DMS 273 treated with DMSO at 0.1 percent for 48 hours (cell line): ENCODE measurements at regions not wholly inside any gene's neighbourhood (a gene's known extent, or its start where the extent isn't known, plus 50 kb on each side); places are given as distances from the start of the nearest gene placed in this dataset.

ENCODE experiments used
- DNase-seq: peaks from one replicate; lab custom pipeline; 2025; lab: John Stamatoyannopoulos, UW

DNA sequence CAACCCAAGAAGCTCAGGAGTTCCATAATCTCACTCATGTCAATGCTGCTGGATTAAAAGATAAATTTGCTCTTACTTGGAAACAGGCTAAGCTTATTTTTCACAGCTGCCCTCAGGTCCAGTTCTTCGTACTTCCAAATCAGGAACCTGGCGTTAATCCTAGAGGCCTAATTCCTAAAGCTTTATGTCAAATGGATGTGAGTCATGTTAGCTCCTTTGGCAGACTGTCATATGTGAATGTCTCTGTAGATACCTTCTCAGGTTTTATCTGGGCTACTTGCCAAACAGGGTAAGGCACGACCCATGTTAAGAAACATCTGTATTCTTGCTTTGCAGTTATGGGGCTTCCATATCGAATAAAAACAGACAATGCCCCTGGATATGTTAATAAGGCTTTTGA, 504.6 kb downstream of the ALG10 start:
- DNase-seq = peak; percentile 34

DNA sequence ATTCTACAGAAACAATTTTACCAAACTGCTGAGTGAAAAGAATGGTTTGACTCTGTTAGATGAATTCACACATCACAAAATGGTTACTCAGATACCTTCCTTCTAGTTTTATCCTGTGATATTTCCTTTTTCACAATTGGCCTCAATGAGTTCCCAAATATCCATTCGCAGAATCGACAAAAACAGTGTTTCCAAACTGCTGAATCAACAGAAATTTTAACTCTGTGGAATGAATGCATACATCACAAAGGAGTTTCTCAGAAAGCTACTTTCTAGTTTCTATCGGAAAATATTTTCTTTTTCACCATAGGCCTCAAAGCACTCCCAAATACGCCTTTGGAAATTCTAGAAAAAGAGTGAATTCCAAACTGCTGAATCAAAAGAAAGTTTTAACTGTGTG, 525.0 kb downstream of the ALG10 start:
- DNase-seq = no peak

DNA sequence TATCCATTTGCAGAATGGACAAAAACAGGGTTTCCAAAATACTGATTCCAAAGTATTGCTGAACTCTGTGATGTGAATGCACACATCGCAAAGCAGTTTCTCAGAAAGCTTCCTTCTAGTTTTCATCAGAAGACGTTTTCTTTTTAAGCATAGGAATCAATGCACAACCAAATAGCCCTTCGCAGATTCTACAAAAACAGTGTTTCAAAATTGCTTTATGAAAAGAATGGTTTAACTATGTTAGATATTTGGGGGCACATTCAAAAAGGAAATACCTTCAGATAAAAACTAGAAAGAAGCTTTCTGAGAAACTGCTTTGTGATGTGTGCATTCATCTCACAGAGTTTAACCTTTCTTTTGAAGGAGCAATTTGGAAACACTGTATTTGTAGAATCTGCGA, 569.7 kb downstream of the ALG10 start:
- DNase-seq = no peak

DNA sequence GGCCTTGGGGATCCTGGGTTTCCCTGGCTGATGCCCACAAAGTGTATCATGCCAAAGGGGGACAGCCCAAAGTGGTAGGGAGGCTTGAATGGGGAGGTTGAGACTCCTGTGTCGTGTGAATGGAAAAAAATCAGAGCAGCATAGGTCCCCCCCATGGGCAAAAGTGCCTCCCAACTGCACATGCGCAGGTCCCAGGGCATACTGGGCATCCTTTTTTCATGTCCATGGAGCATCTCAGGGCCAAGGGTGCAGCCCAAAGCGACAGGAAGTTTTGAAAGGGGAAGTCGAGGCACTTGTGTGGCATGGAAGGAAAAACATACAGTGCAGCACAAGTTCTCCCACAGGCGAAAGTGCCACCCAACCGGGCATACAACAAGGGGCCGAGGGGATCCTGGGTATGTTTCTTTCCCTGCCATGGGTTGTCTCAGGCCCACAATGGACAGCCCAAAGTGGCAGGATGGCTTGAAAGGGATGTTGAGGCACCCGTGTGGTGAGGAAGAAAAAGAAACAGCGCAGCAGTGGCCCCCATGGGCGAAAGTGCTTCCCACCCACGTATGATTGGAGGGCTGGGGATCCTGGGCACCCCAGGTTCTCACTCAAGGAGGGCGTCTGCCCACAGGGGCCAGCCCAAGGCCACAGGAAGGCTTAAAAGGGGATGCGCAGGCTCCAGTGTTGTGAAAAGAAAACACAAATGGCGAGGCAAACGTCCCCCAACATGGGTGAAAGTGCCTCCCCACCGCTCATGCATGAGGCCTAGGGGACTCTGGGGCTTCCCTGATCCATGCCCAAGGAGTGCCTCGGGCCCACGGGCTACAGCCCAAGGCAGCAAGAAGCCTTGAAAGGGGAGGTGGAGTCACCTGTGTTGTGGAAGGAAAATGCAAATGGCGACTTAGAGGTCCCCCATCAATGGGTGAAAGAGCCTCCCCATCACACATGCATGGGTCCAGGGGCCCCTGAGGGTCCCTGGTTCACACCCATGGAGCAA, 573.7 kb downstream of the ALG10 start:
- DNase-seq = no peak

DNA sequence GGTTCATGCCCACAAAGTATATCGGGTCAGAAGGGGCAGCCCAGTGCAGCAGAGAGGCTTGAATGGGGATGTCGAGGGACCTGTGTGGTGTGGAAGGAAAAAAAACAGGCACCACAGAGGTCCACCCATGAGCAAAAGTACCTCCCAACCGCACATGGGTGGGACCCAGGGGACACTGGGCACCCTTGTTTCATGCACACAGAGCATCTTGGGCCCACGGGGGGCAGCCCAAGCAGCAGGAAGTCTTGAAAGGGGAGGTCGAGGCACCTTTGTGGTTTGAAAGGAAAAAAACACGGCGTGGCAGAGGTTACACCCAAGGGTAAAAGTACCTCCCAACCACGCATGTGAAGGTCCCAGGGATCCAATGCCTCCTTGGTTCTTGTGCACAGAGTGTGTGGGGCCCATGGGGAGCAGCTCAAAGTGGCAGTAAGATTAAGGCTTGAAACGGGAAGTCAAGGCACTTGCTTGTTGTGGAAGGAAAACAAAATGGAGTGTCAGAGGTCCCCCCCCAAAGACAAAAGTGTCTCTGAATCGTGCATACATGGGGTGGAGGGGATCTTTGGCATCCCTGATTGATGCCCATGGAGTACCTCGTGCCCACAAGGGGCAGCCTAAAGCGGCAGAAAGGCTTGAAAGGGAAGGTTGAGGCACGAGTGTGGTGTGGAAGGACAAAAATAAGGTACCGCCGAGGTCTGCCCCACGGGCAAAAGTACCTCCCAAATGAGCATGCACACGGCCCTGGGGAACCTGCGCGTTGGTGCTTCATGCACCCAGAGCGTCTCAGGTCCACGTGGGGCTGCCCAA, 575.5 kb downstream of the ALG10 start:
- no peak for DNase-seq

DNA sequence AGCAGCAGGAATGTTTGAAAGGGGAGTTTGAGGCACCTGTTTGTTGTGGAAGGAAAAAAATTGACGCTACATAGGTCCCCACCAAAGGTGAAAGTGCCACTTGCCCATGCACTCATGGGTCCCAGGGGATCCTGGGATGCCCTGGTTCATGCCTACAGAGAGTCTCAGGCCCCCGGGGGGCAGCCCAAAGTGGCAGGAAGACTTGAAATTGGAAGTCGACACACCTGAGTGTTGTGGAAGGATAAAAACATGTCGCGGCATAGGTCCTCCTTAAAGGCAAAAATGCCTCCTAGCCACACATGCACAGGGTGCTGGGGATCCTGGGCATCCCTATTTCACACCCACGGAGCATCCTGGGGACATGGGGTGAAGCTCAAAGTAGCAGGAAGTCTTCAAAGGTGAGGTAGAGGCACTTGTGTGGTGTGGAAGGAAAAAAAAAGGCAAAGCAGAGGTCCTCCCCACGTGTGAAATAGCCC, 576.1 kb downstream of the ALG10 start:
- DNase-seq = no peak

DNA sequence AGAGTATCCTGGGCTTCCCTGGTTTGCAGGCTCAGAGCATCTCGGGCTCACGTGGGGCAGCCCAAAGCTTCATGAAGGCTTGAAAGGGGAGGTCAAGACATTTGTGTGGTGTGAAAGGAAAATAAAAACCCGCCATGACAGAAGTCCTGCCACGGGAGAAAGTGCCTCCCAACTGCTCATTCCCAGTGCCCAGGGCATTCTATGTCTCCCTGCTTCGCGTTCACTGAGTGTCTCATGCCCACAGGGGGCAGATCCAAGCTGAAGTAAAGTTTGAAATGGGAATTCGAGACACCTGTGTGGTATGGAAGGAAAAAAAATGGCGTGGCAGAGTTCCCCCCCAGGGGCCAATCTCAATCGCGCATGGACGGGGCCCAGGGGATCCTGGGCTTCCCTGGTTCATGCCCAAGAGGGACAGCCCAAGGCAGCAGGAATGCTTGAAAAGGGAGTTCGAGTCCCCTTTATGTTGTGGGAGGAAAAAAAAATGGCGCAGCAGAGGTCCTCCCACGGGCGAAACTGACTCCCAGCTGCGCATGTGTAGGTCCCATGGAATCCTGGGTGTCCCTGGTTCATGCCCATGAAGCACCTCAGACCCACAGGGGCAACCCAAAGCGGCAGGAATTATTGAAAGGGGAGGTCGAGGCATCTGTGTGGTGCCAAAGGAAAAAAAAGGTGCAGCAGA, 576.7 kb downstream of the ALG10 start:
- no peak for DNase-seq

DNA sequence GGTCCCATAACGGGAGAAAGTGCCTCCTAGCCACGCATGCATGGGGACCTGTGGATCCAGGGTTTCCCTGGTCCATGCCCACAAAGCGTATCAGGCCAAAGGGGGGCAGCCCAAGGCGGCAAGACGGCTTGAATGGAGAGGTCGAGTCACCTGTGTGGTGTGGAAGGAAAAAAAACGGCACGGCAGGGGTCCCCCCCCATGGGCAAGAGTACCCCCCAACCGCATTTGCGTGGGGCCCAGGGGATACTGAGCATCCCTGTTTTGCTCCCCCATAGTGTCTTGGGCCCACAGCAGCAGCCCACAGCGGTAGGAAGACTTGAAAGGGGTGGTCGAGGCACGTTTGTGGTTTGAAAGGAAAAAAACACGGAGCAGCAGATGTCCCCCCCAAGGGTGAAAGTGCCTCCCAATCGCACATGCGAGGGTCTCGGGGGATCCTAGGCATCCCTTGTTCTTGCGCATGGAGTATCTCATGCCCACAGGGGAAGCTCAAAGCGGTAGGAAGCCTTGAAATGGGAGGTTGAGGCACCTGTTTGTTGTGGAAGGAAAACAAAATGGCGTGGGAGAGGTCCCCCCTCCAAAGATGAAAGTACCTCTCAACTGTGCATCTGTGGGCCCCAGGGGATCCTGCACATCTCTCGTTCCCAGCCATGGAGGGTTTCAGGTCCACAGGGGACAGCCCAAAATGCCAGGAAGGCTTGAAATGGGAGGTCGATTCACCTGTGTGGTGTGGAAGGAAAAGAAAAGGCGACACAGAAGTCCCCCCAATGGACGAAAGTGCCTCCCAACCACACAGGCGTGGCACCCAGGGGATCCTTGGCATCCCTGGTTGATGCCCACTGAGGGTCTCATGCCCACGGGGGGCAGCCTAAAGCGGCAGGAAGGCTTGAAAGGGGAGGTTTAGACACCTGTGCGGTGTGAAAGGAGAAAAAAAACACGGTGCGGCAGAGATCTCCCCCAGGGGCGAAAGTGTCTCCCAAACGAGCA, 577.5 kb downstream of the ALG10 start:
- DNase-seq = no peak

DNA sequence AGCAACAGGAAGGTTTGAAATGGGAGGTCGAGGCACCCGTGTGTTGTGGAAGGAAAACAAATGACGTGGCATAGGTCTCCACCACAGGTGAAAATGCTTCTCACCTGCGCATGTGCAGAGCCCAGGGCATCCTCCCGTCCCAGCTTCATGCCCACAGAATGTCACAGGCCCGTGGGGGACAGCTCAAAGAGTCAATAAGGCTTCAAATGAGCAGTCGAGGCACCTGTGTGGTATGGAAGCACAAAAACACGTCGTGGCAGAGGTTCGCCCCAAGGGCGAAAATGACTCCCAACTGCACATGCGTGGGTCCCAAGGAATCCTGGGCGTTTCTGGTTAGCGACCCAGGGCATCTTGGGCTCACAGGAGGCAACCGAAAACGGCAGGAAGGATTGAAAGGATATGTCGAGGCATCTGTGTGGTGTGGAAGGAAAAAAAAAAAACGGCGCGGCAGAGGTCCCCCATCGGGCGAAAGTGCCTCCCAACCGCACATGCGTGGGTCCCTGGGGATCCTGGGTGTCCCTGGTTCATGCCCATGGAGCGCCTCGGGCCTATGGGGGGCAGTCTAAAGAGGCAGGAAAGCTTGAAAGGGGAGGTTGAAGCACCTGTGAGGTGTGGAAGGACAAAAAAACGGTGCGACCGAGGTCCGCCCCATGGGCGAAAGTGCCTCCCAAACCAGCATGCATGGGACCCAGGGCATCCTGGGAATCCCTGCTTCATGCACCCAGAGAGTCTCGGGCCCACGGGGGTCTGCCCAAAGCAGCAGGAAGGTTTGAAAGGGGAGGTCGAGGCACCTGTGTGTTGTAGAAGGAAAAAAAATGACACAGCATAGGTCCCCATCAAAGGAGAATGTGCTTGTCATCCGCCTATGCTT, 578.5 kb downstream of the ALG10 start:
- no peak for DNase-seq

DNA sequence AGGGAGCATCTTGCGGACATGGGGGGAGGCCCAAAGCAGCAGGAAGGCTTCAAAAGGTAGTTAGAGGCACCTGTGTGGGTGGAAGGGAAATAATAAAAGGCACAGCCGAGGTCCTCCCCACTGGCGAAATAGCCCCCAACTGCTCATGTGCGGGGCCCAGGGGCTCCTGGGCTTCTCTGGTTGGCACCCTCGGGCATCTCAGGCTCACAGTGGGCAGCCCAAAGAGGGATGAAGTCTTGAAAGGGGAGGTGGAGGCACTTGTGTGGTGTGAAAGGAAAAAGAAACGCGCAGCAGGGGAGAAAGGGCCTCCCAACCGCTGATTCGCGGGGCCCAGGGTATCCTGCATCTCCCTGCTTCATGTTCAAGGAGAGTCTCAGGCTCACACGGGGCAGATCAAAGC, 579.4 kb downstream of the ALG10 start:
- DNase-seq = no peak

DNA sequence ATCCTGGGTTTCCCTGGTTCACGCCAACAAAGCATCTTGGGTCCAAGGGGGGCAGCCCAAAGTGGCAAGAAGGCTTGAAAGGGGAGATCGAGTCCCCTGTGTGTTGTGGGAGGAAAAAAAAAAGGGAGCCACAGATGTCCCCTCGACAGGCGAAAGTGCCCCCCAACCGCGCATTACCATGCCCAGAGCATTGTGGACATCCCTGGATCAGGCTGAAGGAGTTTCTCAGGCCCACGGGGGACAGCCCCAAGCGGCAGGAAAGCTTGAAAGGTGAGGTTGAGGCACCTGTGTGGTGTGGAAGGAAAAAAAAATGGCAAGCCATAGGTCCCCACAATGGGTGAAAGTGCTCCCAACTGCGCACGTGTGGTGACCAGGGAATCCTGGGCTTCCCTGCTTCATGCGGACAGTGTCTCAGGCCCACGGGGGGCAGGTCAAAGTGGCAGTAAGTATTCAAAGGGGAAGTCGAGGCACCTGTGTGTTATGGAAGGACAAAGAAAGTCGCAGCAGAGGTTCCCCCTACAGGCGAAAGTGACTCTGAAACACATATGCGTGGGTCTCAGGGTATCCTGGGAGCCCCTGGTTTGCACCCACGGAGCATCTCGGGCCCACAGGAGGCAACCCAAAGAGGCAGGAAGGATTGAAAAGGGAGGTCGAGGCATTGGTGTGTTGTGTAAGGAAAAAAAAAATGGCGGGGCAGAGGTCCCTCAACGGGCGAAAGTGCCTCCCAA, 580.1 kb downstream of the ALG10 start:
- DNase-seq = no peak

DNA sequence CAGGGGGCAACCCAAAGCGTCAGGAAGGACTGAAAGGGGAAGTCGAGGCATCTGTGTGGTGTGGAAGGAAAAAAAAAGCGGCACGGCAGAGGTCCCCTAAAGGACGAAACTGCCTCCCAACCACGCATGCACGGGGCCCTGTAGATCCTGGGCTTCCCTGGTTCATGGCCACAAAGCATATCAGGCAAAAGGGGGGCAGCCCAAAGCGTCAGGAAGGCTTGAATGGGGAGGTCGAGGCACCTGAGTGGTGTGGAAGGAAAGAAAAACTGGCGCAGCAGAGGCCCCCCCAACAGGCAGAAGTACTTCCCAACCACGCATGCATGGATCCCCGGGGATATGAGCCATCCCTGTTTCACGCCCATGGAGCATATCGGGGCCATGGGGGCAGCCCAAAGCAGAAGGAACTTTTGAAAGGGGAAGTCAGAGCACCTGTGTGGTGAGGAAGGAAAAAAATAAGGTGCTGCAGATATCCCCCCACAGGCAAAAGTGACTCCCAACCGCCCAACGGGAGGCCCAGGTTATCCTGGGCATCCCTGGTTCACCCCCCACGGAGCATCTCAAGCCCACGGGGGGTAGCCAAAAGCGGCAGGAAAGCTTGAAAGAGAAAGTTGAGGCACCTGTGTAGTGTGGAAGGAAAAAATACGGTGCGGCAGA, 581.2 kb downstream of the ALG10 start:
- DNase-seq = no peak

DNA sequence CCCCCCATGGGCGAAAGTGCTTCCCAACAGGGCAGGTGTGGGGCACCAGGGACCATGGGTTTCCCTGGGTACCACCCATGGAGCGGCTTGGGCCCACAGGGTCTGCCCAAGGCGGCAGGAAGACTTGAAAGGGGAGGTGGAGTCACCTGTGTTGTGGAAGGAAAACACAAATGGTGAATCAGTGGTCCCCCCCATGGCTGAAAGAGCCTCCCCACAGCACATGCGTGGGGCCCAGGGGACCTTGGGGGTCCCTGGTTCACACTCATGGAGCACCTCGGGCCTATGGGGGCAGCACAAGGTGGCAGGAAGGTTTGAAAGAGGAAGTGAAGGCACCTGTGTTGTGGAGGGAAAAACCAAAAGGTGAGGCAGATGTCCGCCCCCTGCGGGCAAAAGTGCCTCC, 581.9 kb downstream of the ALG10 start:
- no peak for DNase-seq

DNA sequence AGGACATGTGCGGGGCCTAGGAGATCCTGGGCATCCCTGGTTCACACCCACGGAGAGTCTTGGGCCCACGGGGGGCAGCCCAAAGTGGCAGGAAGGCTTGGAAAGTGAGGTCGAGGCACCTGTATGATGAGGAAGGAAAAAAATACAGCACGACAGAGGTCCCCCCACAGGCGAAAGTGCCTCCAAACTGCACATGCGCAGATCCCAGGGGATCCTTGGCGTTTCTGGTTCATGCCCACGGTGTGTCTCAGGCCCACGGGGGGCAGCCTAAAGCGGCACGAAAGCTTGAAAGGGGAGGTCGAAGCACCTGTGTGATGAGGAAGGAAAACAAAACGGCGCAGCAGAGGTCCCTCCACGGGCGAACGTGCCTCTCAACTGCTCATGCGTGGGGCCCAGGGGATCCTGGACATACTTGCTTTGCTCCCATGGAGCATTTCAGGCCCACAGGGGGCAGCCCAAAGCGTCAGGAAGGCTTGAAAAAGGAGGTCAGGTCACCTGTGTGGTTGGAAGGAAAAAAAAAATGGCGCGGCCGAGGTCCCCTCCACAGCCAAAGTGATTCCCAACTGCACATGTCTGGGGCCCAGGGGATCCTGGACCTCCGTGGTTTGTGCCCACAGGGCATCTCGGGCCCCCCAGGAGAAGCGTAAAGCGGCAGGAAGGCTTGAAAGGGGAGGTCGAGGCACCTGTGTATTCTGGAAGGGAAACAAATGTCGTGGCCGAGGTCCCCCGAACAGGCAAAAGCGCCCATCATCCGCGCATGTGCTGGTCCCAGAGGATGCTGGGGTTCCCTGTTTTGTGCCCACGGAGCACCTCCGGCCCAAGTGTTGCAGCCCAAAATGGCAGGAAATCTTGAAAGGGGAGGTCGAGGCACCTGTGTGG, 582.6 kb downstream of the ALG10 start:
- no peak for DNase-seq

DNA sequence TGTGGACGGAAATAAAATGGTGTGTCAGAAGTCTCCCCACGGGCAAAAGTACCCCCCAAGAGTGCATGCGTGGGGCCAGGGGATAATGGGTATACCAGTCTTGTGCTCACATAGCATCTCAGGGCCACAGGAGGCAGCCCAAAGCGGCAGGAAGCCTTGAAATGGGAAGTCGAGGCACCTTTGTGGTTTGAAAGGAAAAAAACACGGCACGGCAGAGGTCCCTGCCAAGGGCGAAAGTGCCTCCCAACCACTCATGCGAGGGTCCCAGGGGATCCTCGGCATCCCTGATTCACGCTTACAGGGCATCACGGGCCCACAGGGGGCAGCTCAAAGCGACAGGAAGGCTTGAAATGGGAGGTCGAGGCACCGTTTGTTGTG, 583.2 kb downstream of the ALG10 start:
- no peak for DNase-seq

DNA sequence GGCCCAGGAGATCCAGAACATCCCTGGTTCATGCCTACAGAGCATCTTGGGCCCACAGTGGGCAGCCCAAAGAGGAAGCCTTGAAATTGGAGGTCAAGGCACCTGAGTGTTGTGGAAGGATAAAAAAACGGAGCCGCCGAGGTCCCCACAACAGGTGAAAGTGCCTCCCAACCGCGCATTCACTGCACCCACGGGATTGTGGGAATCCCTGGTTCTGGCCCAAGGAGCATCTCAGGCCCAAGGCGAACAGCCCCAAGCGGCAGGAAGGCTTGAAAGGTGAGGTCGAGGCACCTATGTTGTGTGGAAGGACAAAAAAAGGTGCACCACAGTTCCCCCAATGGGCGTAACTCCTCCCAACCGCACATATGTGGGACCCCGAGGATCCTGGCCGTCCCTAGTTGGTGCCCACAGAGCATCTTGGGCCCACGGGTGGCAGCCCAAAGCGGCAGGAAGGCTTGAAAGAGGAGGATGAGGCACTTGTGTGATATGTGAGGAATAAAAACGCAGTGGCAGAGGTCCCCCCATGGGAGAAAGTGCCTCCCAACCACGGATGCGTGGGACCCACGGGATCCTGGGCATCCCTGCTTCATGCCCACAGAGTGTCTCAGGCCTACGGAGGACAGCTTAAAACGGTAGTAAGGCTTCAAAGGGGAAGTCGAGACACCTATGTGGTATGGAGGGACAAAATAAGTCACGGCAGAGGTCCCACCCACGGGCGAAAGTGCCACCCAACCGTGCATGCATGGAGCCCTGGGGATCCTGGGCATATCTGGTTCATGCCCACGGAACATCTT, 583.9 kb downstream of the ALG10 start:
- no peak for DNase-seq
